ENCODE measurements at regions not wholly inside any gene's neighbourhood (a gene's known extent, or its start where the extent isn't known, plus 50 kb on each side); places are given as distances from the start of the nearest gene placed in this dataset.

DNA sequence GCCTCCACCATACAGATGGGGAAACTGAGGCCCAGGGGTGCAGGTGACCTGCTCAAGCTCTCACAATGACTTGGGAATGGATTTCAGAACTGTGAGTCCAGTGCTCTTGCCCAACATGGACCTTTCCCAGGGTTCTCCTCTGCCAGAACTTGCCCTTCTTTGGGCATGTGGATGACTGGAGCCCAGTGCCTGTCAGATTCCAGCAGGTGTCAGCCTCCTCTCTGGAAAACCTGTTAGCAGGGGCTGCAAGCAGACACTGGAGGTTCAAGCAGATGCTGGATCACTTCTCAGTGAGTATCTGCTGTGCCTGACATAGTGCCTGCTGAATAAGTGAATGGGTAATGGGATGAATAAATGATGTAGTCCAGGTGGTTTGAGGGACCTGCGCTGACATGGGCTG lies 314.2 kb upstream of the POU3F1 start:
- Histone ChIP-seq H3K27me3 (no peaks in the 10 kb centered on the region), H3K4me3 (no peak overlapping the region), H3K36me3 (no peaks in the 10 kb centered on the region), H3K27ac (replicated peaks in 1 of 4) (no peak overlapping the region), H3K9me3 (no peaks in the 10 kb centered on the region), H3K4me1 (no peaks in the 10 kb centered on the region)
- intact Hi-C loops (cut with DNase I), result no loop called here
- no peak for DNase-seq (ENCODE audit: extremely low spot score)
- 91% methylated on average over 1 of the region's 1 CpG for WGBS
- no peak for TF ChIP-seq POLR2AphosphoS5 (IDR thresholded peaks at IDR 0.05)
- TF ChIP-seq CTCF (IDR thresholded peaks at IDR 0.05), result no peak
- no peak for TF ChIP-seq POLR2A (IDR thresholded peaks at IDR 0.05; ENCODE audit: low read depth)
- TF ChIP-seq EP300 (IDR thresholded peaks at IDR 0.05), result no peak

DNA sequence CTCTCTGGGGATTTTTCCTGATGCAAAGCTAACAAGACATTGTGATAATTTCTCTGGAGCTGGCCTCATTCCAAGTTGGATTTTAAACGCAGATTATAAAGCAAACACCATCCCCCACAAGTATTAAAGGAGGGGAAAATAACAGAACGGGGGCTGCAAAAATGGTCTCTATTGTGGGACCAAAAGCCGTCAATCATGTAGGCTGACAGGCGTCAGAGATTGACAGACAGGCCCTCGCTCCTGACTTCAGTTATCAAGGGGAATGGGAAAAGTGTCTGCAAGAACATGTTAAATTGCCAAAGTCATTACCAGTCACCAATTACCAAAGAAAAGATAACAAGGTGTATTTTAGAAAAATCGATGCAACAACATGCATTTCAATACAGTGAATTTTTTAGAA lies 307.4 kb upstream of the POU3F1 start:
- Histone ChIP-seq H3K4me3 (no peak overlapping the region), H3K36me3 (no peaks in the 10 kb centered on the region), H3K27me3 (peaks cover 0 to 10% (median 0%) of the 10 kb centered on the region in 4 donors), H3K9me3 (no peaks in the 10 kb centered on the region), H3K4me1 (no peaks in the 10 kb centered on the region), H3K27ac (replicated peaks in 1 of 4) (no peak overlapping the region)
- intact Hi-C loops (cut with DNase I), result no loop called here
- no peak for TF ChIP-seq POLR2AphosphoS5 (IDR thresholded peaks at IDR 0.05)
- no peak for TF ChIP-seq CTCF (IDR thresholded peaks at IDR 0.05)
- TF ChIP-seq POLR2A (IDR thresholded peaks at IDR 0.05; ENCODE audit: low read depth), result no peak
- no peak for TF ChIP-seq EP300 (IDR thresholded peaks at IDR 0.05)
- no peak for DNase-seq (ENCODE audit: extremely low spot score)
- WGBS, result 66% methylated on average over 6 of the region's 6 CpGs

DNA sequence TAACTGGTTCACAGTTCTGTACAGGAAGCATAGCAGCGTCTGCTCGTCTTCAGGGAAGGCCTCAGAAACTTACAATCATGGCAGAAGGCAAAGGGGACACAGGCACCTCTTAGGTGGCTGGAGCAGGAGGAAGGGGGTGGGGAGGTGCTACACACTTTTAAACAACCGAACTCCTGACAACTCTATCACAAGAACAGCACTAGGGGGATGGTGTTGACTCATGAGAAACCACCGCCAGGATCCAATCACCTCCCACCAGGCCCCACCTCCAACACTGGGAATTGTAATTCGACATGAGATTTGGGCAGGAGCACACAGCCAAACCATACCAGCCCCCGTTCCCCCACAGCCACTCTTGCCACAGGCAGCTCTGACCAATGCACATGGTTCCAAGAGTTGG lies 306.3 kb upstream of the POU3F1 start:
- TF ChIP-seq POLR2AphosphoS5 (IDR thresholded peaks at IDR 0.05) (no peak), EP300 (IDR thresholded peaks at IDR 0.05) (no peak), CTCF (IDR thresholded peaks at IDR 0.05) (no peak), POLR2A (IDR thresholded peaks at IDR 0.05; ENCODE audit: low read depth) (no peak)
- peaks cover 0 to 8% (median 3%) of the 10 kb centered on the region in 4 donors for H3K9me3 ChIP-seq
- H3K27me3 ChIP-seq, result peaks cover 0 to 10% (median 0%) of the 10 kb centered on the region in 4 donors
- no peak overlapping the region for H3K4me3 ChIP-seq
- no peaks in the 10 kb centered on the region for H3K36me3 ChIP-seq
- WGBS, result 52% methylated on average over 6 of the region's 6 CpGs
- H3K4me1 ChIP-seq, result no peaks in the 10 kb centered on the region
- H3K27ac ChIP-seq (replicated peaks in 1 of 4), result no peak overlapping the region
- intact Hi-C loops (cut with DNase I), result no loop called here
- no peak for DNase-seq (ENCODE audit: extremely low spot score)

- WGBS, result 79% methylated on average over 3 of the region's 3 CpGs
Observed at GRCh38 chr1:38347446-38348175, 301.0 kb upstream of the POU3F1 start.

More at GRCh38 chr1:38347446-38348175, 301.0 kb upstream of the POU3F1 start:
- Histone ChIP-seq H3K27ac (replicated peaks in 1 of 4) (no peak overlapping the region), H3K4me1 (no peaks in the 10 kb centered on the region), H3K27me3 (peaks cover 0 to 6% (median 0%) of the 10 kb centered on the region in 4 donors), H3K9me3 (peaks cover 0 to 25% (median 10%) of the 10 kb centered on the region in 4 donors), H3K36me3 (no peaks in the 10 kb centered on the region), H3K4me3 (no peak overlapping the region)
- no peak for TF ChIP-seq POLR2AphosphoS5 (IDR thresholded peaks at IDR 0.05)
- TF ChIP-seq CTCF (IDR thresholded peaks at IDR 0.05), result no peak
- no peak for TF ChIP-seq POLR2A (IDR thresholded peaks at IDR 0.05; ENCODE audit: low read depth)
- no peak for TF ChIP-seq EP300 (IDR thresholded peaks at IDR 0.05)
- intact Hi-C loops (cut with DNase I), result no loop called here
- DNase-seq (ENCODE audit: extremely low spot score), result no peak
